Endothelial cell of umbilical vein (primary cell): ENCODE measurements at regions not wholly inside any gene's neighbourhood (a gene's known extent, or its start where the extent isn't known, plus 50 kb on each side); places are given as distances from the start of the nearest gene placed in this dataset.

Experiments used
- BruUV-seq: library from RNA; stranded (reverse); fragments of 400-500 nt; replicated peaks from 2 replicates; lab custom pipeline; 2021; lab: Mats Ljungman, UMichigan
- CTCF ChIA-PET: fragments of 300-600, 350-600 bp; sonication (Branson Sonifier 250); formaldehyde crosslinking; loops from one replicate; lab custom pipeline; 2021; ENCODE audit warnings: antibody characterized with exemption, inconsistent platforms; lab: Charles Lee
- POLR2A ChIA-PET: fragments of 300-600, 350-600 bp; sonication (Branson Sonifier 250); formaldehyde crosslinking; loops from one replicate; lab custom pipeline; 2021; ENCODE audit warnings: antibody characterized with exemption, inconsistent platforms; lab: Charles Lee
- DNase-seq: peaks from one replicate; pipeline ENCODE4 v3.0.0-alpha.2; 2011; ENCODE audit warnings: low read depth, low spot score
- FAIRE-seq: peaks from 2 replicates; lab custom pipeline; 2011; peaks lifted over from hg19 to GRCh38; lab: Jason Lieb, UNC
- H2AFZ ChIP-seq: 2 replicates; pipeline ENCODE4 v1.6.0; 2012; ENCODE audit warnings: low read depth, low read length, control low read depth, inconsistent platforms
- H3K27ac ChIP-seq: 2 replicates; pipeline ENCODE4 v1.5.1; 2011; ENCODE audit warnings: low read depth, mild to moderate bottlenecking, control low read depth, low read length, moderate library complexity; ENCODE audit not compliant: insufficient read depth
- H3K27me3 ChIP-seq, 2 experiments: 2 replicates each; pipeline versions ENCODE4 v1.6.0 to v1.6.1; 2011; ENCODE audit warnings: low read length in 2 of 2, mixed read lengths in 1 of 2; ENCODE audit not compliant: control insufficient read depth in 2 of 2, insufficient read depth in 2 of 2
- H3K36me3 ChIP-seq, 2 experiments: 2 replicates in 1 of 2; 3 replicates in 1 of 2; pipeline ENCODE4 v1.5.1; 2011; ENCODE audit warnings: low read length in 2 of 2, mild to moderate bottlenecking in 1 of 2, moderate library complexity in 1 of 2; ENCODE audit not compliant: control insufficient read depth in 2 of 2, insufficient read depth in 2 of 2; ENCODE audit errors: extremely low read depth in 1 of 2
- H3K4me1 ChIP-seq: 3 replicates; pipeline ENCODE4 v1.5.1; 2011; ENCODE audit warnings: mild to moderate bottlenecking, low read length; ENCODE audit not compliant: control insufficient read depth, insufficient read depth; ENCODE audit errors: extremely low read depth
- H3K4me2 ChIP-seq: 2 replicates; pipeline ENCODE4 v1.6.1; 2011; ENCODE audit warnings: low read length, control low read depth, mixed read lengths; ENCODE audit not compliant: insufficient read depth
- H3K4me3 ChIP-seq, 3 experiments: fragments of 200-600 bp in 1 of 3; sonication (generic), shearing (Covaris generic) in 1 of 3; replicated peaks in 1 of 3; 2 replicates each; pipeline ENCODE4 v1.5.1; 2011 to 2016; ENCODE audit warnings: control low read depth in 3 of 3, low read length in 3 of 3, mild to moderate bottlenecking in 2 of 3, inconsistent platforms in 1 of 3, low read depth in 1 of 3, moderate library complexity in 1 of 3; ENCODE audit not compliant: insufficient read depth in 1 of 3
- H3K79me2 ChIP-seq: 2 replicates; pipeline ENCODE4 v1.6.0; 2012; ENCODE audit warnings: low read length, inconsistent platforms; ENCODE audit not compliant: control insufficient read depth, insufficient read depth
- H3K9ac ChIP-seq: replicated peaks from 2 replicates; pipeline ENCODE3; 2011; ENCODE audit warnings: low read length, control low read depth; ENCODE audit not compliant: insufficient read depth; ENCODE audit errors: extremely low read depth
- H3K9me1 ChIP-seq: replicated peaks from 3 replicates; pipeline ENCODE4 v1.6.0; 2011; ENCODE audit warnings: mild to moderate bottlenecking, low read length; ENCODE audit not compliant: control insufficient read depth, insufficient read depth; ENCODE audit errors: extremely low read depth
- H3K9me3 ChIP-seq: replicated peaks from 2 replicates; pipeline ENCODE4 v1.5.1; 2012; ENCODE audit warnings: low read length, inconsistent platforms; ENCODE audit not compliant: control insufficient read depth, insufficient read depth
- H4K20me1 ChIP-seq: replicated peaks from 2 replicates; pipeline ENCODE3; 2011; ENCODE audit warnings: mild to moderate bottlenecking, low read length; ENCODE audit not compliant: control insufficient read depth, insufficient read depth; ENCODE audit errors: extremely low read depth
- CTCF ChIP-seq, 2 donors: IDR thresholded peaks; 1 replicate in 1 of 2; 2 replicates in 1 of 2; pipeline ENCODE4 v1.5.1; 2011; ENCODE audit warnings: low read length in 2 of 2, mild to moderate bottlenecking in 2 of 2, moderate library complexity in 2 of 2, control low read depth in 1 of 2, inconsistent platforms in 1 of 2, low read depth in 1 of 2; ENCODE audit not compliant: insufficient read depth in 1 of 2; ENCODE audit errors: extremely low read depth in 1 of 2
- EZH2 ChIP-seq: IDR thresholded peaks from 2 replicates; pipeline ENCODE4 v1.6.1; 2012; ENCODE audit warnings: borderline replicate concordance, low read depth, mild to moderate bottlenecking, moderate library complexity, low read length, inconsistent platforms; ENCODE audit not compliant: severe bottlenecking
- FOS ChIP-seq: IDR thresholded peaks from 2 replicates; pipeline ENCODE4 v1.6.1; 2011; ENCODE audit warnings: mild to moderate bottlenecking, low read length, moderate library complexity, borderline replicate concordance; ENCODE audit not compliant: insufficient read depth
- GATA2 ChIP-seq: IDR thresholded peaks from 2 replicates; pipeline ENCODE4 v1.7.0; 2011; ENCODE audit warnings: low read depth, mild to moderate bottlenecking, moderate library complexity, mixed read lengths, low read length; ENCODE audit not compliant: insufficient read length, insufficient read depth
- JUN ChIP-seq: IDR thresholded peaks from 2 replicates; pipeline ENCODE4 v1.6.1; 2011; ENCODE audit warnings: borderline replicate concordance, low read depth; ENCODE audit not compliant: insufficient read length, insufficient read depth
- MAX ChIP-seq: IDR thresholded peaks from 2 replicates; pipeline ENCODE4 v1.6.1; 2011; ENCODE audit not compliant: insufficient read depth, insufficient read length
- MYC ChIP-seq: IDR thresholded peaks from one replicate; pipeline ENCODE4 v1.6.1; 2011; ENCODE audit warnings: mild to moderate bottlenecking, low read depth, low read length
- POLR2A ChIP-seq: IDR thresholded peaks from 2 replicates; pipeline ENCODE4 v1.6.1; 2012; ENCODE audit warnings: low read depth, mild to moderate bottlenecking, control low read depth, low read length
- POLR2AphosphoS5 ChIP-seq: IDR thresholded peaks from 2 replicates; pipeline ENCODE4 v1.6.1; 2012; ENCODE audit warnings: low read depth, mild to moderate bottlenecking, control low read depth, low read length, moderate library complexity; ENCODE audit not compliant: insufficient read depth
- dilution Hi-C: fragments of 300-500 bp; cut with MboI; formaldehyde crosslinking; loops from one replicate; pipeline ENCODE4 v1.15.0; 2019; ENCODE audit warnings: low sequenced_read_pairs; ENCODE audit not compliant: extremely low pct_ligation_motif_present
- intact Hi-C: fragments of 100-400 bp; cut with micrococcal nuclease; formaldehyde crosslinking; loops from one replicate; pipeline ENCODE4 v1.10.0; 2022

GRCh38 chr20:60576236-60576635 lies 618.0 kb downstream of the CDH26 start:
- Histone ChIP-seq H3K9ac (no peak overlapping the region), H3K4me1 (no peaks in the 10 kb centered on the region), H3K27me3 (no peaks in the 10 kb centered on the region), H3K9me1 (no peaks in the 10 kb centered on the region), H3K79me2 (no peaks in the 10 kb centered on the region), H3K4me2 (no peak overlapping the region), H3K36me3 (no peaks in the 10 kb centered on the region), H4K20me1 (no peaks in the 10 kb centered on the region), H3K9me3 (peaks cover 2% of the 10 kb centered on the region), H3K4me3 (no peak overlapping the region), H3K27ac (no peak overlapping the region), H2AFZ (no peak overlapping the region)
- BruUV-seq = no TSS peak
- TF ChIP-seq POLR2AphosphoS5 (no peak), GATA2 (no peak), POLR2A (no peak), FOS (no peak), CTCF (IDR thresholded peaks at IDR 0.05; ENCODE audit: extremely low read depth in 1 of 2, insufficient read depth in 1 of 2, low read depth in 1 of 2, low read length in 2 of 2) (no peak), JUN (no peak)
- CTCF ChIA-PET = no interaction called here
- dilution Hi-C loops = no loop called here
- FAIRE-seq = no peak
- DNase-seq = no peak
- intact Hi-C loops = no loop called here
- POLR2A ChIA-PET = no interaction called here

- no peak for FAIRE-seq
- H2AFZ ChIP-seq = no peak overlapping the region
- no peak overlapping the region for H3K4me3 ChIP-seq
- ChIA-PET CTCF (no interaction called here), POLR2A (no interaction called here)
- H3K27me3 ChIP-seq = no peaks in the 10 kb centered on the region
- H3K79me2 ChIP-seq = no peaks in the 10 kb centered on the region
- no peaks in the 10 kb centered on the region for H3K9me1 ChIP-seq
- H3K9ac ChIP-seq = no peak overlapping the region
- no peaks in the 10 kb centered on the region for H3K9me3 ChIP-seq
- no peaks in the 10 kb centered on the region for H3K4me1 ChIP-seq
- no peak overlapping the region for H3K4me2 ChIP-seq
- no peak overlapping the region for H3K27ac ChIP-seq
- dilution Hi-C loops (no loop called here), intact Hi-C loops (no loop called here)
- no TSS peak for BruUV-seq
- no peaks in the 10 kb centered on the region for H4K20me1 ChIP-seq
- no peaks in the 10 kb centered on the region for H3K36me3 ChIP-seq
- TF ChIP-seq CTCF (IDR thresholded peaks at IDR 0.05; ENCODE audit: extremely low read depth in 1 of 2, insufficient read depth in 1 of 2, low read depth in 1 of 2, low read length in 2 of 2) (no peak), MYC (no peak), GATA2 (no peak), POLR2A (no peak), FOS (no peak), MAX (no peak), POLR2AphosphoS5 (no peak), EZH2 (no peak), JUN (no peak)
- DNase-seq = no peak
Measured at GRCh38 chr20:60579941-60580515, 621.8 kb downstream of the CDH26 start.
